Activated CD4-positive, alpha-beta T cell treated with anti-CD3 and anti-CD28 coated beads, Interleukin-10, Interleukin-2, amounts not matched to agents 100 ng/mL and 50 ng/mL, durations not matched to agents 16 hours and 8 hours (primary cell): ENCODE measurements at regions not wholly inside any gene's neighbourhood (a gene's known extent, or its start where the extent isn't known, plus 50 kb on each side); places are given as distances from the start of the nearest gene placed in this dataset.
"Not testable (repeated sequence)": the region's sequence is repeated elsewhere in the genome, so short reads cannot be mapped to it uniquely, and the experiment has no call there.

Experiments
- DNase-seq: peaks from one replicate; pipeline ENCODE4 v3.0.0-alpha.2; 2020

DNA sequence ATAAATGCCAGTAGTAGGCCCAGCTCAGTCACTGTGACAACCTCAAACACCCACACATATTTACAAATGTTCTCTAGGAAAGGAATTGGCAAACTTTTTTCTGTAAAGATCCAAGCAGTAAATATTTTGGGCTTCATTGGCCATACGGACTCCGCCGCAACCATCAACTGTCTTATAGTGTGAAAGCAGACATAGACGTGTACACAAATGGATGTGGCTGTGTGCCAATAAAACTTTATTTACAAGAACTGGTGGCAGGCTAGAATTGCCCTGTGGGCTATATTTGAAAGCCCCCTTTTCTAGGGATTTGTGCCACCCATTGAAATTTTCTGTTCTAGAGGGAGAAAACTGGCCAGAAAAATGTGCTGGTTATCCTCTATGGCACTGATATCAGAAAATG lies 683.8 kb upstream of the EEF2KMT start:
- no peak for DNase-seq

DNA sequence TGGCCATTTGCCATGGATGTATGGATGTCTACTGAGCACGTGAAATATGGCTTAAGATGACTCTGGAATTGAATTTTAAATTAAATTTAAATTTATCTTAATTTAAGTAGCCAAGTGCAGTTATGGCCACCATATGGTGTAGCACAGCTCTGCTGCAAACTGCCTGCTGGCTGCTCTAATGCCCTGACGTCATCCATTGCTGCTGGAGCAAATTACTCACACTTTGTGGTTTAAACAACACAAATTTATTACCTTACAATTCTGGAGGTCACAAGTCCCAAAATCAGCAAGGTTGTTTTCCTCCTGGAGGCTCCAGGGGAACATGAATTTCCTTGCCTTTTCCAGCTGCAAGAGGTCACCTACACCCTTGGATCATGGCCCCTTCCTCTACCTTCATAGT lies 679.3 kb upstream of the EEF2KMT start:
- no peak for DNase-seq

DNA sequence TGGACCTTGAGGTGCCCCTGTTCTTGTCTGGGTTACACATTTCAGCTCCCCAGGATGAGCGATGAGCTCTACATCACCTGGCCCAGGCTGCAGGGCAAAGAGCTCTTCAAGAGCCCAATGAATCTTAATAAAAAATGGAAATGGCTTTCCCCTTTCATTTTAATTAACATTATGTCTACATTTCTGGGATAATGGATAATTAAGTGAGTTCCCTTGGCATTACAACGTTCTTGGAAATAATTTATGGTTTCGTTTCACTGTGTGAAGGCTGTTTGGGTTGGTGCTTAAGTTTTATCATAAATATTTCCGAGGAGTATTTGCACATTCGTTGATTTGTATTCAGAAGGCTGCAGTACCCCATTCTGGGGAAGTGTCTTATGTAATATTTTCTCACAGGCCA lies 678.3 kb upstream of the EEF2KMT start:
- DNase-seq: no peak

DNA sequence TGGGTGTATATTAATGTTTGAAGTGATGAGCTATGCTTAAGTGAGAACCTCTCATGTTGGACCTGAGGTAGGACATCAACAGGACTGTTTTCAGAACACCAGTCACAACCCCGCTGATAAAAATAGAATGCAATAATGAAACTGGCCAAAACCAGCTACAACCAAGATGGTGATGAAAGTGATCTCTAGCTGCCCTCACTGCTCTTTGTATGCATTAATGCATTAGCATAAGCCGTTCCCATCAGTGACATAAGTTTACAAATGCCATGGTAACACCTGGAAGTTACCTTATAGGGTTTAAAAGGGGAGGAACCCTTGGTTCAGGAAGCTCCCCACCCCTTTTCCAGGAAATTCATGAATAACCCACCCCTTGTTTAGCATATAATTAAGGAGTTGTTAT lies 672.5 kb upstream of the EEF2KMT start:
- no peak for DNase-seq

DNA sequence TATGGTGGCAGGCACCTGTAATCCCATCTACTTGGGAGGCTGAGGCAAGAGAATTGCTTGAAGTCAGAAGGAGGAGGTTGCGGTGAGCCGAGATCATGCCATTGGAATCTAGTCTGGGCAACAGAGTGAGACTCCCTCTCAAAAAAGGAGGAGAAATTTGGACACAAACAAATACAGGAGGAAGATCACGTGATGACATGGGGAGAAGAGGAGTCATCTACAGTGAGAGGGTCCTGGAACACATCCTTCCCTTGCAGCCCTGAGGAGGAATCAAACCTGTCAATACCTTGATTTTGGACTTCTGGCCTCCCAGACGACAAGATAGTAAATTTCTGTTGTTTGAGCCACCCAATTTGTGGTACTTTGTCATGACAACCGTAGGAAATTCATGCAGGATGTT lies 671.9 kb upstream of the EEF2KMT start:
- no peak for DNase-seq

DNA sequence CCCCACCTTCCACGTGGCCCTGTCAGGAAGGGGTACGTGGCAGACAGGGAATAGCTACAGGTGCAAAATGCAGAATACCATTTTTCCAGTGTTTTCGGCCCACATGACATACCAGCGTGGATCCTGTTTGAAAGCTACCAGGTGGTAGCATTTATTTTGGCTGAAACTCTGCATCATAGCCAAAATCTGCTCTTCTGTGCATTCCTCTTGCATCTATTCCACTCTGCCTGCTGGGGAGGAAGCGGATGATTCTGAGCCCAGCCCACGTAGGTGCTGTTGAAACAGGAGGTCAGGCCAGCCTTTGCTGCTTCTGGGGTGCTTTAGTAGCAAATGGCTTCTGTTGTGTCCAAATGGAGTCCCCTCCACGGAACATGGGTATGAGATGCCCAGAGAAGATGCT lies 670.9 kb upstream of the EEF2KMT start:
- no peak for DNase-seq

DNA sequence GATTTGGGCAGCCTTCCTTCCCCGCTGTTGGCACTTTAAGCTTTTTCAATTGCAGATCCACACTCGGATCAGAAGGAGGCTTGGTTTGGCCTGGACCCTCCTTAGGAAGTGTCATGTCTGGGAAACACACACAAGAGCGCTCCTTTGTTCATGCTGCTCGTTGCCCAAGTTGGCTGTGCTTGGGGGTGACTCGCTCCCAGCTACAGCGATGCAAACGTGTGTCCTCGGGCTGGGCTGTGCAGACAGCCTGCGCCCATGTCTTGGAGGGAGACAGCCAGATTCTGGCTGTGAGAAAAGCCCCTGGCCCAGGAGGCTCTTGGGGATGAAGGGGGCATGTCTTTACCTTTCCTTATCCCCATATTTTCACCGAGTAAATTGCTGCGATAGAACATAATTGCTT lies 665.6 kb upstream of the EEF2KMT start:
- no peak for DNase-seq

DNA sequence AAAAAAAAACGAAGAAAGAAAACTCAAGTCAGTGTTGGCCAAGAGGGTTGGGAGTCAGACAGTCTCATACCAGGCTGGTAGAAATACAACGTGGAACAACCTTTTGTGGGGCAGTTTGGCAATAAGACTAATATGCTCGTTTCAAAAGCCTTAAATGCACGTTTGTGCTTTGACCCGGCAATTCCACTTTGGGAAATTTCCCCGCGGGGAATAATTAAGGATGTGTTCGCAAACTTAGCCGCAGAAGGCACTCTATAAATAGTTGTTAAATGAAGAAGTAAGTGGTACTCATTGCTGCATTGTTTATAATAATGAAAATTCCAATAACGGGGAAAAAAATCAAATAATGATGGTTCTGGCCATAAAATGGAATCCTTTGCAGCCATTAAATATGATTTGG lies 664.8 kb upstream of the EEF2KMT start:
- DNase-seq: no peak

DNA sequence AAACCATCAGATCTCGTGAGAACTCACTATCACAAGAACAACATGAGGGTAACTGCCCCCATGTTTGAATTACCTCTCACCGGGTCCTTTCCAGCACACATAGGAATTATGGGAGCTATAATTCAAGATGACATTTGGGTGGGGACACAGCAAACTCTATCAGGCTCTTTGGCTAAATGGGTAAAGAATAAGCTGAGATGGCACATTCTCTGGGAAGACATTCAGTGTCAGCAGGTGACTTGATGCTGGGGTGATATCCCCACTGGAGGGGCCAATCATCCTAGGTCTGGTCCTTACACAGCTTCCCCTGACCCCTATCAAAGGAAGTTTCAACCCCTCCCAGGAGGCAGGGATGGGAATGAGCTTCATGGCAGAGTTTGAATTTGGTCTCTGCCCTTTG lies 664.0 kb upstream of the EEF2KMT start:
- no peak for DNase-seq

DNA sequence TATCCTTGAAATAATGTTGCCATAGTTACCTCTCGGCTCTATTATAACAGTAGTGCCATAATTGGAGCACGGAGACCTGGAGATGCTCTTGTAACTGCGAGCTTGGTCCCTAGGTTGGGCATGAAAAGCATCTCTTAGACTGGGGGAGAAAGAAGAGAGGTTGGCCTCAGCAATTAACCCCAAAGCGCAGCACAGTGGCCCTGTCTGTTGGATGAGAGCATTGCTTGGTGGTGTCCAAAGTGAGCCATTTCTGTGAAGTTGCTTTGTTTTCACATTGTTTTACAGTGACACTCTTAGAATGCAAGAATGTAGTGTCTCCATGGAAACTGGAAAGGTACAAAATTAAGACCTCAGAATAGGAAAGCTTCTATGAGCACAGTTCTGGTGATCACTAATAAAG lies 660.7 kb upstream of the EEF2KMT start:
- no peak for DNase-seq

DNA sequence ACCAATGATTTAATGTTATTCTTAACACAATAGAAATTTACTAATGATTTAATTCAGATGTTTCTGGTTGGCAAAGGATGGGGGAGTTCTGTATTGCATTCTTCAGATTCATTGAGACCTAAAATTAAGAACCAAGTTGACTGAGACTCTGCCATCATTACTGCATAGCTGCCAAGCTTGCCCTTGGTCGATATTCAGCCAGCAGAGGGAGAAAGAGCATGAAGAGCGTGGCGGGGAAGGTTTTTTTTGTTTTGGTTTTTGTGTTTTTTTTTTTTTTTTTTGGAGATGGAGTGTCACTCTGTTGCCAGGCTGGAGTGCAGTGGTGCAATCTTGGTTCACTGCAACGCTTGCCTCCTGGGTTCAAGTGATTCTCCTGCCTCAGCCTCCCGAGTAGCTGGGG lies 659.4 kb upstream of the EEF2KMT start:
- DNase-seq: no peak

DNA sequence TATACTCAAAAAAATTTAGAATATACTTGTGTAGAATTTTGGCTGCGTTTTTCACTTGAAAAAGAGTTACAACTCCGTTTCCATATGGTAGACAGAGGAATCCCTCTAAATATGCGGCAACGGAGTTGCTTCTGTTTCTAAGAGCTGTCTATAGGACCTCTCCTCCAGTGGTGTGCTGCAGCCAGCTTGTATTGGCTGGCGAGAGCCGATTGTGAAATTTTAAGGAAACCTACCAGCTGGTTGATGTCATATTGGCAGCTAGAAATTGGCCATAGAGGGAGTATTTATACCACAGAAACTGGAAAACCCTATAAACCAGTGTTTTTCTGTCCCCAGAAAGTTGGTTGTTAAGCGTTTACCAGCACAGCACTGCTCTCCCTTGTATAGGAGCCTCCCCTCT lies 655.8 kb upstream of the EEF2KMT start:
- DNase-seq: no peak

DNA sequence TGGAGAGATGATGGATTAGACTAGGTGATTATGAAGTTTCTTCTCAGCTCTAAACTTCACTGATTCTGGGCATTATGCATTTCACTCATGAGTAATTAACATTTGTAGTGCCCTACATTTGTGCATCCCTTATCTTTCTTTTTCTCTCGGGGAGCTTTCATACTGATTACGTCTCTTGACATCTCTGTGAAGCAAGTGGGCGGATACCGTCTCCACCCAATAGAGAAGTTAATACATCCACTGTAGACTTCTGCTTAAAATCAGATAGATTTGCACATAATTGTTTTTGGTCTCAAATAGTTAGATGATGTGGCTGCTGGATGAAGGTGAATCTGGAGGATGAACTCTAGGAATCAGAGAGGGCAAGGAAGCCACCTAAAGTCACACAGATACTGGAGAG lies 653.6 kb upstream of the EEF2KMT start:
- DNase-seq: no peak

DNA sequence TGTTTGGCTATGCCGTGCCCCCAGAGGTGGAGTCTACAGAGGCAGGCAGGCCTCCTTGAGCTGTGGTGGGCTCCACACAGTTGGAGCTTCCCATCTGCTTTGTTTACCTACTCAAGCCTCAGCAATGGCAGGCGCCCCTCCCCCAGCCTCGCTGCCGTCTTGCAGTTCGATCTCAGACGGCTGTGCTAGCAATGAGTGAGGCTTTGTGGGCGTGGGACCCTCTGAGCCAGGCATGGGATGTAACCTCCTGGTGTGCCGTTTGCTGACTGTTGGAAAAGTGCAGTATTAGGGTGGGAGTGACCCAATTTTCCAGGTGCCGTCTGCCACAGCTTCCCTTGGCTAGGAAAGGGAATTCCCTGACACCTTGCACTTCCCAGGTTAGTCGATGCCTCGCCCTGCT lies 652.8 kb upstream of the EEF2KMT start:
- not testable (repeated sequence) for DNase-seq

DNA sequence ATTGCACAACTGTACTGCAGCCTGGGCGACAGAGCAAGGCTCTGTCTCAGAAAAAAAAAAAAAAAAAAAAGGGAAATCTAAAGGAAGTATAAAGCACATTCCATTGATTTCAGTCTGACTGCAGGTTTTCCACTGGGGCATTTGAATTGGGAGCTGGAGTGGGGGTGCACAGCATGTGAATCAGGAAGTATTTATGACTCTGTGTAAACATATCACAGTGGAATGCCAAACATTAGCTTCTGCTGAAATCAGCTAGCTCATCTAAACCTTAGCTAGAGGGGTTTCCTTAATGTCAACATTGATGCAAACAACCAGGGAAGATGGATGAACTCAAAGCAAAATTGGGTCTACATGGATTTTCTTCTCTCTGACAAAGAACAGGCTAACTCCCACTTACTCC lies 641.0 kb upstream of the EEF2KMT start:
- no peak for DNase-seq

DNA sequence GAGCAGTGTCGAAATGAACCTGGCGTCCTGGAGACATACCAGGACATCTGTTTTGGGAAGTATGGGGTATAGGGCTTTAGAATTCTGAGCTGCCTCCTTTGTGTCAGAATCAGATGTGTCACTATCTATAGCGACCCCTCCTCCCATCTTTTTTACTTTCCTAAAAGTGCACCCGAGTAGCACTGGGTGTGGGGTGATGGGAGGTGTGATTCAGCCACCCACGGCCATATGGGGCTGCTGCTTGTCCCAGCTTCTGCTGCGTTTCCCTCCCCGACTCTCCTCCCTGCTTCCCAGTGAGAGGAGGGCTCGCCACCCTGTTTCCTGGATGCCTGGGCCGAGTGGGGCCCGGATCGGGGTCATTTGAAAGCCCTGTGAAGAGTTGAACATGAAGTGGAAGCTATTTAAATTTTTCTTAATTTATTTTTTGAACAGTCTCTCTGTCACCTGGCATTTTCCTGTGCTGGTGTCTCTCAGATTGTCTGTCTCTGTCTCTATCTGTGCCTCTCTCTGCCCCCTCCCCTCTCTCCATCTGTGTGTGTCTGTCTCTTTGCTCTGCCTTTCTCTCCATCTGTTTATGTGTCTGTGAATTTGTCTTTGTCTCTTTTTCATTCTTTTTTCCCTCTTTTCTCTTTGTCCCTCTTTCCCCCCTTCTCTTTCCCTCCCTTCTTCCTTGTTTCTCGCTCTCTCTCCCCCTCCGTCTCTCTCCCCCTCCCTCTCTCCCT lies 638.8 kb upstream of the EEF2KMT start:
- no peak for DNase-seq

DNA sequence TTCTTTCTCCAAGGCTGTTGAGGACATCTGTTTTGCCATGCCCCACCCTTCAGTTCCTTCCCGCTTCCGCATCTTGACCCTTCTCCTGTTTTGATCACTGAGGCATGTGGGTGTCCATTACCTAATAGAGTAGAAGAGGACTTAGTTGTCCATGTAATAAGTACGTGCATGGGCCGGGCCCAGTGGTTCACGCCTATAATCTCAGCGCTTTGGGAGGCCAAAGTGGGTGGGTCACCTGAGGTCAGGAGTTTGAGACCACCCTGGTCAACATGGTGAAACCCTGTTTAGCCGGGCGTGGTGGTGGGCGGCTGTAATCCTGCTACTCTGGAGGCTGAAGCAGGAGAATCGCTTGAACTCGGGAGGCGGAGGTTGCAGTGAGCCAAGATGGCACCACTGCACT lies 637.8 kb upstream of the EEF2KMT start:
- no peak for DNase-seq

DNA sequence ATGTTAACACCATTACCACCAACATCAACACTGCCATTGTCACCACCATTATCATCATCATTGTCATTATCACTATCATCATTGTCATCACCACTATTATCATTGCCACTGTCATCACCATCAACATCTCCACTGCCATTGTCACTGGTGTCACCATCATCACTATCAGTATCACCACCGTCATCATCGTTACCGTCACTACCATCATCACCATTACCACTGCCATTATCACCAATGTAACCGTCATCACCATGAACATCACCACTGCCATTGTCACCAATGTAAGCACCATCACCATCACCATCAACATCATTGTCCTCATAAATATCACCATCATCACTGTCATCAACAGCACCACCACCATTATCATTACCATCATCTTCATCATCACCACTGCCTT lies 633.2 kb upstream of the EEF2KMT start:
- DNase-seq: no peak

DNA sequence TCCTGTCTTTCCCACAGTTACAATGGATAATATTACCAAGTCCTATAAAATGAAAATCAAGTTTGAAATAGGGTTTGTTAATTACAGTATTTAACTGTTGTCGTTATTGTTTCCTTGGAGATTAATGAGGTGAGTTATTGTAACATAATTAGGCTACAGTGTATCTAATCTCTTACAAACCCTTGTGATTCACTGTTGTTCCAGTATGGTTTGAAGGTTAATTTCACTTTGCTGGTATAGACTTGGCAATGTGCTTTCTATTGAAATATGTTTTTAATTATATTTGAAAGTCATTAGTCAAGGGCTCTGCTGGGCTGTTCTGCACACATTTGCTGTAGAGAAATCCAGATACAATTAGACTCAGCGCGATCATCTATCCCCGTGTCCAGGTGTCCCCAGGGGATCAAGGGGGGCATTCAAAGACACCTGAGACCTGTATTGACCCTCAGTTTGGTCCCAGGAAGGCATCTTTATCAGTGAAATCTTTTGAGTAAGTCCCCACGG lies 624.6 kb upstream of the EEF2KMT start:
- no peak for DNase-seq

DNA sequence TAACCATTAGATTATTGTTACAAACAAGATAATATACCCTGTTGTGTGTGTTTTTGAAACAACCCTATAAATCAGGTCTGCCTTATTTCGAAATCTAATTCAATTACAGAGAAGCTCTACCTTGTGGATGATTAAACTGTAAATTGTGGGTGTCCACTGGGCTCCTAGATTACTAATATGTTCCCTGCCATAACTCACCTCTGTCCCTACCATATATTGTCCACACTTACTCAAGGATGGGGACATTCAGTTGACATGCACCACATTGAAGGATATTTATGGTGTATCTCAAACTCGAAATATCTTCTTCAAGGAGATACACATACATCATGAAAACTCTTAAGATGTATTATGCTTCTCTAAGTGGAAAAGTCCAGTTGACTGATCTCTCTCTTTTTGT lies 617.6 kb upstream of the EEF2KMT start:
- DNase-seq: no peak

DNA sequence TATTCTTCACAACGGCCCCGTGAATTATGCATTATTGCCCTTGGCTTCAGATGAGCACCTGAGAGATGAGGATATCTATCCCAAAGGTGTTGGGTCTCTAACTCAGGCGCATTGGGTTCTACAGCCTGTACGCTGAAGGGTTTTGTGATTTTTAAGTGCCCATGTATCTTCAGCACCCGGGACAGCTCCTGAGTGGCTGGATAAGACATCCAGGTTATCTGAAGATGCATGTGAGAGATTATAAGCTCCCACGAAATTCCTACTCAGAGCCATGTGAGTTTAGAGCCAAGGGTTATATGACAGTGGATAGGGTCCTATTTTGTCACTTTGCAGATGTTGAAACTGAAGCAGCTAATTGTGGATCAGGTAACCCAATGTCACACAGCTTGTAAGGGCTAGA lies 612.3 kb upstream of the EEF2KMT start:
- no peak for DNase-seq

DNA sequence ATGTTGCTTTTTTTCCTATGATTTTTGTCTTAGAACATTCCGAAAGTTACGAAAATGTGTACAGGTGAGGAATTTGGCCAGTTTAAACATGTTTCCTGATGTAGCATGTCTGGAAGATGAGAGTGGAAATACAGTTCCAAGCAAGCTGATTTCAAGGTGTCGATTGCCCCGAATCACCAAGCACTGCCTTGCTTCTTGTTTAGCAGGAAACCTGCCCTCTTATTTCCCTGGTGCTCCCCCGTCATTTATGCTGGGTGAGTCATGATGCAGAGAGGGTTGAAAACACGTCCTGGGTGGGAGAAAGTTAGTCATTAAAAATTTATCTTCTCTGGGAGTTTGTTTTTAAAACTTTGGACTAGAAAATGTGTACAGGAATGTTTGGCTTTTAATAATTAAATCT lies 608.6 kb upstream of the EEF2KMT start:
- DNase-seq: no peak

DNA sequence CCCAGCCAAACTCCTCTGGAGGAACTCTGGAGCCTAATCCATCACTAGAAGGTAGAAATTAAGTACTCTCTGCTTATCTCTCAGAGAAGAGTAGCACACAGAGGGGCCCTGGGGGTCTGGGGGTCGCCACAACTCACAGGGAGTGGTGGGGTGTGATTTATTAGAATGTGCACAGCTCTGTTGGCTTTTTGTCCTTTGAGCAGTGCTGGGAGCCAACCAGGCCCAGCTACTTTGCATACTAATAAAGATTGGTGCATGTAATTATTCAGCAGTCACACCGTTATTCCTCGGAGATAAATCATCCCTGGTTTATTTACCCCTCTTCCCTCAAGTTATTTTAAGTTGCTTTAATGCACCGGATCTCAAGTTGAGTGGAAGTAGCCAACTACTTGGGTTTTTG lies 606.7 kb upstream of the EEF2KMT start:
- no peak for DNase-seq

DNA sequence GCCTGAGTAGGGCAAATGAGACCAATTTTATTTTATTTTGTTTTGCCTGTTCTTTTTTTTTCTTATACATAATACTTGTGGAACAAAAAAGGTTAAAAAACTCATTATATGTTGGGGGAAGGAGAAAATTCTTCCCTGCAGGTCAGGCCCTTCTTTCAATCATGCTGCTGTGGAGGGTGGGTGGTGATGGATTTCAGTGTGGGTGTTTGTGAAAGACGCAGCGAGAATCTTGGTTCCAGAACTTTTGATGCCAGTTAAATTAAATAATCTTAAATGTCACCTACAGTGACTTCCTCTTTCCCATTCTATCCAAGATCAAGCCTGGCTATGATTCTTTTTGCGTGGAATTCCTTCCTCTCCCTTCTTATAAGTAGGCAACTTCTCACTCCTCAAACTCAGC lies 595.8 kb upstream of the EEF2KMT start:
- no peak for DNase-seq

DNA sequence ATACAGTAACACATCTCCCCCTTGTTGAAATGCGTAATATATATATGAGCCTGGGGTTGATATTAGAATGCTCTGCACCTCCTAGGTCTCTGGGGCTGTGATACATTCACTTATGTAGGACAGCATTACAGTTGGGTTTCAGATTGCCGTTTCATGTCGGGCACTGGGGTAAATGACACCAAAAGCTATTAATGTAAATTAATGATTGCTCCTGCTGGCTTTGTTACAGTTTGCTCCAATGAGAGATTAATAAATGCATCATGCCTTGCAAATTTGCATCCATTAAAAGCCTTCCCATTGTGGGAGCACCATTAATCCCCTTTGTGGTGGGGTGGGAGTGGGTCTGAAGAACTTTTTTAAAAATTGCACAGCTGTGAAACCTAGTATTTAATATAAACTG lies 584.4 kb upstream of the EEF2KMT start:
- no peak for DNase-seq

DNA sequence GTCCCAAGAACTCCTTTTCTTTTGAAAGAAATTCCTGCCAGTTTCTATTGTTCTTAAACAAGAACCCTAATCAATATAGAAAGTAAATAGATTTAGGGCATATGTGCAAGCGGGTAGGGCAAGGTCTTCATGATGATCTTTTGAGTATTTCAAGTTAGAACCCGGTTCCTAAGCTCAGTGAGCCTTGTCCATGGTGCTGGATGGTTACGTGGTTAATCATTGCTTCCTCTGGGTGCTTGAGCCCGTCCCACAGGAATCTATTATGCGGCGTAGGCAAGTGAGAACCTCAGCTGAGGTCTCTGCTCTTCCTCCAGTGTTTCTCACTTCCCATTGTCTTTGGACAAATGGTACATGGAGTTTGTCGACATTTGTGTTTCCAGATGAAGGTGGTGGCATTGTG lies 580.8 kb upstream of the EEF2KMT start:
- DNase-seq: no peak
